IPS-NIHi7 (cell line): ENCODE measurements at regions not wholly inside any gene's neighbourhood (a gene's known extent, or its start where the extent isn't known, plus 50 kb on each side); places are given as distances from the start of the nearest gene placed in this dataset.
"Not testable (repeated sequence)": the region's sequence is repeated elsewhere in the genome, so short reads cannot be mapped to it uniquely, and the experiment has no call there.

ENCODE experiments used
- DNase-seq: peaks from one replicate; pipeline ENCODE4 v3.0.0; 2012; ENCODE audit warnings: mixed read lengths; ENCODE audit errors: extremely low spot score

- no peak for DNase-seq
These were observed 1019.4 kb downstream of the EPHA7 start for GRCh38 chr6:92399911-92400310.

GRCh38 chr6:92388706-92389105, 1030.7 kb downstream of the EPHA7 start:
- not testable (repeated sequence) for DNase-seq

- DNase-seq: no peak
These were observed 1038.4 kb downstream of the EPHA7 start for GRCh38 chr6:92380803-92381601.

- DNase-seq: no peak
These were observed 1042.2 kb downstream of the EPHA7 start for GRCh38 chr6:92377137-92377536.

GRCh38 chr6:92376691-92377090, 1042.7 kb downstream of the EPHA7 start:
- DNase-seq: no peak

GRCh38 chr6:92371211-92372208, 1047.8 kb downstream of the EPHA7 start:
- DNase-seq: no peak

GRCh38 chr6:92369309-92369708, 1050.0 kb downstream of the EPHA7 start:
- DNase-seq: no peak

GRCh38 chr6:92364948-92365541, 1054.3 kb downstream of the EPHA7 start:
- DNase-seq: no peak

- DNase-seq: no peak
These were observed 1056.2 kb downstream of the EPHA7 start for GRCh38 chr6:92363111-92363510.

GRCh38 chr6:92362404-92362803, 1057.0 kb downstream of the EPHA7 start:
- DNase-seq: no peak

GRCh38 chr6:92361990-92362389, 1057.4 kb downstream of the EPHA7 start:
- no peak for DNase-seq

- no peak for DNase-seq
These were observed 1065.0 kb downstream of the EPHA7 start for GRCh38 chr6:92354270-92354829.

- no peak for DNase-seq
These were observed 1067.2 kb downstream of the EPHA7 start for GRCh38 chr6:92352130-92352529.

- DNase-seq: no peak
These were observed 1078.2 kb downstream of the EPHA7 start for GRCh38 chr6:92341201-92341600.

- no peak for DNase-seq
These were observed 1079.3 kb downstream of the EPHA7 start for GRCh38 chr6:92339936-92340640.

GRCh38 chr6:92337571-92337970, 1081.8 kb downstream of the EPHA7 start:
- no peak for DNase-seq

GRCh38 chr6:92329208-92329847, 1090.0 kb downstream of the EPHA7 start:
- no peak for DNase-seq

GRCh38 chr6:92315312-92315711, 1104.0 kb downstream of the EPHA7 start:
- DNase-seq: no peak

- no peak for DNase-seq
These were observed 1122.3 kb downstream of the EPHA7 start for GRCh38 chr6:92297101-92297500.

GRCh38 chr6:92292067-92292466, 1127.3 kb downstream of the EPHA7 start:
- no peak for DNase-seq

- DNase-seq: no peak
These were observed 1129.5 kb downstream of the EPHA7 start for GRCh38 chr6:92289831-92290230.
